Activated naive CD8-positive, alpha-beta T cell treated with anti-CD3 and anti-CD28 coated beads for 36 hours (primary cell): ENCODE measurements at regions not wholly inside any gene's neighbourhood (a gene's known extent, or its start where the extent isn't known, plus 50 kb on each side); places are given as distances from the start of the nearest gene placed in this dataset.
"Not testable (repeated sequence)": the region's sequence is repeated elsewhere in the genome, so short reads cannot be mapped to it uniquely, and the experiment has no call there.

Experiments
- DNase-seq: peaks from one replicate; pipeline ENCODE4 v3.0.0; 2021
- H3K27ac Mint-ChIP-seq: one replicate; pipeline ENCODE4 v1.8.0; 2022; ENCODE audit warnings: mild to moderate bottlenecking, moderate library complexity, mixed read lengths
- H3K27me3 Mint-ChIP-seq: one replicate; pipeline ENCODE4 v1.8.0; 2022; ENCODE audit warnings: mild to moderate bottlenecking, mixed read lengths
- H3K36me3 Mint-ChIP-seq: one replicate; pipeline ENCODE4 v1.8.0; 2021; ENCODE audit warnings: mild to moderate bottlenecking, mixed read lengths
- H3K4me1 Mint-ChIP-seq: one replicate; pipeline ENCODE4 v1.8.0; 2021; ENCODE audit warnings: mixed read lengths
- H3K4me3 Mint-ChIP-seq: one replicate; pipeline ENCODE4 v1.8.0; 2022; ENCODE audit warnings: mild to moderate bottlenecking, moderate library complexity, mixed read lengths
- H3K9me3 Mint-ChIP-seq: one replicate; pipeline ENCODE4 v1.8.0; 2022; ENCODE audit warnings: mixed read lengths

GRCh38 chr2:114018464-114018863, 128.6 kb downstream of the ACTR3 start:
- Mint-ChIP-seq H3K27me3 (peaks cover 11% of the 10 kb centered on the region), H3K9me3 (peaks cover 14% of the 10 kb centered on the region)
- not testable (repeated sequence) for H3K36me3 Mint-ChIP-seq, H3K4me3 Mint-ChIP-seq, H3K4me1 Mint-ChIP-seq, H3K27ac Mint-ChIP-seq, DNase-seq

- no peaks in the 10 kb centered on the region for H3K36me3 Mint-ChIP-seq
- no peak for DNase-seq
- no peak overlapping the region for H3K27ac Mint-ChIP-seq
- H3K4me1 Mint-ChIP-seq, result no peaks in the 10 kb centered on the region
- H3K9me3 Mint-ChIP-seq, result peaks cover 13% of the 10 kb centered on the region
- peaks cover 11% of the 10 kb centered on the region for H3K27me3 Mint-ChIP-seq
- no peak overlapping the region for H3K4me3 Mint-ChIP-seq
These were observed 130.8 kb downstream of the ACTR3 start for GRCh38 chr2:114020668-114021067.

GRCh38 chr2:114022360-114023085, 132.6 kb downstream of the ACTR3 start:
- no peak for DNase-seq
- H3K9me3 Mint-ChIP-seq, result peaks cover 7% of the 10 kb centered on the region
- no peak overlapping the region for H3K27ac Mint-ChIP-seq
- no peaks in the 10 kb centered on the region for H3K36me3 Mint-ChIP-seq
- H3K27me3 Mint-ChIP-seq, result peaks cover 5% of the 10 kb centered on the region
- H3K4me3 Mint-ChIP-seq, result no peak overlapping the region
- no peaks in the 10 kb centered on the region for H3K4me1 Mint-ChIP-seq

DNA sequence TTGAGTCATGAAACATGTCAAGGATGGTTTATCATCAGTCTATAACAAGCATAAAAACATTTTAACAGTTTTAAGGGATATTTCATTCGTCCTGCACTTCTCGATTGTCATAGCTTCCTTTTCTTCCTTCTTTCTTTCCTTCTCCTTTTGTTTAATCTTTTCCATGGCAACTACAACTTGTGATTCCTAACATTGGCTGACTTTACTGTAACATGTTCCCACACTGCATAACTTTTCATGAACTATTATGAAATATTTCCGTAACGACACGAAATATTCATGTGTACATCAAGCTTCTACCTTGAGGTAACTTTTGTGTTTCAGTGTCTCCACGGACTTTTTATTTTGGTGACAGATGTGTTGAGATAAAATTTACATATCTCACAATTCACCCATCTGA, 134.4 kb downstream of the ACTR3 start:
- H3K4me3 Mint-ChIP-seq, result no peak overlapping the region
- no peak for DNase-seq
- peaks cover 5% of the 10 kb centered on the region for H3K27me3 Mint-ChIP-seq
- H3K9me3 Mint-ChIP-seq, result peaks cover 7% of the 10 kb centered on the region
- H3K36me3 Mint-ChIP-seq, result no peaks in the 10 kb centered on the region
- H3K27ac Mint-ChIP-seq, result no peak overlapping the region
- H3K4me1 Mint-ChIP-seq, result no peaks in the 10 kb centered on the region

GRCh38 chr2:114025030-114025429, 135.1 kb downstream of the ACTR3 start:
- Mint-ChIP-seq H3K27ac (no peak overlapping the region), H3K9me3 (peaks cover 7% of the 10 kb centered on the region), H3K4me1 (no peaks in the 10 kb centered on the region), H3K27me3 (peaks cover 5% of the 10 kb centered on the region), H3K36me3 (no peaks in the 10 kb centered on the region), H3K4me3 (no peak overlapping the region)
- no peak for DNase-seq

DNA sequence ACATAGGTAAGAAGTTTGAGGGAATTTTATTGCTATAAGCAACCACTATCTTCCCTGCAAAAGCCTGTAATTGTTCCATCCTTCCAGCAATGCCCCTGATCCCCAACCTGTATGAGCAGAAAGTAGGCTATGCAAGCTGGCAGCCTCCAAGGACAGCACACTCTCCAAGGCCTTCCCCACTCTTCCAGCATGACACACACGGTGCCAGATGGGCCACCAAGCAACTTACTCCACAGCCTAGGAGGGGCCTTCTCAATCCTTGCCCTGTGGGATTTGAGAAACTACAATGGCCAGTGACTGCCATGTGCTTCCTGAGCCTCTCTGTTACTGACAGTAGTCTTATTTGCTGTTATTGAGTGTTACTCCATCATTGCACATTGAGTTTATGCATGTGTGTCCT, 137.5 kb downstream of the ACTR3 start:
- peaks cover 7% of the 10 kb centered on the region for H3K27me3 Mint-ChIP-seq
- H3K4me1 Mint-ChIP-seq, result no peaks in the 10 kb centered on the region
- no peak for DNase-seq
- H3K36me3 Mint-ChIP-seq, result no peaks in the 10 kb centered on the region
- no peak overlapping the region for H3K4me3 Mint-ChIP-seq
- H3K27ac Mint-ChIP-seq, result no peak overlapping the region
- no peaks in the 10 kb centered on the region for H3K9me3 Mint-ChIP-seq

- H3K4me1 Mint-ChIP-seq, result no peaks in the 10 kb centered on the region
- no peak overlapping the region for H3K4me3 Mint-ChIP-seq
- DNase-seq, result no peak
- no peaks in the 10 kb centered on the region for H3K9me3 Mint-ChIP-seq
- peaks cover 11% of the 10 kb centered on the region for H3K27me3 Mint-ChIP-seq
- no peak overlapping the region for H3K27ac Mint-ChIP-seq
- H3K36me3 Mint-ChIP-seq, result no peaks in the 10 kb centered on the region
These were observed 142.0 kb downstream of the ACTR3 start for GRCh38 chr2:114031605-114032505.

DNA sequence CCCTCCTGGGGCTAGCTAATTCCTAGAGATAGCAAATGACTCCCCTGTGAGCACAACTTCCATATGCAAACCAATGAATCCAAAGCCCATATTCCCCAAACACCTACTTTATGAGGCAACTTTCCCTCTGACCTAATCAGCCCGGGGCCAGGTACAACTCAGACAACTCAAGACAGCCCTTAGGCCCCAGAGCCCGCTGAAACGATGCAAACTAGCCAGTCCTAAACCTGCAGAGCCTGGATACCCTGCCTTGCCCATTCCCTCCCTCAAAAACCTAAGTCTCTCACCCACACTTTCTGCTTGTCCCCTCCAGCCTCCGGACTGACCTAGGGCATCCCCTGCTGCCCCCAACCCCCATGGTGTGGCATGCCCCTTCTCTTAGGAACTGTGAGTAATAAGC, 142.8 kb downstream of the ACTR3 start:
- no peak for DNase-seq
- Mint-ChIP-seq H3K9me3 (no peaks in the 10 kb centered on the region), H3K27me3 (peaks cover 15% of the 10 kb centered on the region), H3K4me1 (no peaks in the 10 kb centered on the region), H3K36me3 (no peaks in the 10 kb centered on the region), H3K4me3 (no peak overlapping the region), H3K27ac (no peak overlapping the region)

- H3K36me3 Mint-ChIP-seq, result no peaks in the 10 kb centered on the region
- H3K4me1 Mint-ChIP-seq, result no peaks in the 10 kb centered on the region
- H3K27ac Mint-ChIP-seq, result no peak overlapping the region
- DNase-seq, result no peak
- no peak overlapping the region for H3K4me3 Mint-ChIP-seq
- H3K27me3 Mint-ChIP-seq, result peaks cover 18% of the 10 kb centered on the region
- H3K9me3 Mint-ChIP-seq, result no peaks in the 10 kb centered on the region
These were observed 144.9 kb downstream of the ACTR3 start for GRCh38 chr2:114034742-114035141.

DNA sequence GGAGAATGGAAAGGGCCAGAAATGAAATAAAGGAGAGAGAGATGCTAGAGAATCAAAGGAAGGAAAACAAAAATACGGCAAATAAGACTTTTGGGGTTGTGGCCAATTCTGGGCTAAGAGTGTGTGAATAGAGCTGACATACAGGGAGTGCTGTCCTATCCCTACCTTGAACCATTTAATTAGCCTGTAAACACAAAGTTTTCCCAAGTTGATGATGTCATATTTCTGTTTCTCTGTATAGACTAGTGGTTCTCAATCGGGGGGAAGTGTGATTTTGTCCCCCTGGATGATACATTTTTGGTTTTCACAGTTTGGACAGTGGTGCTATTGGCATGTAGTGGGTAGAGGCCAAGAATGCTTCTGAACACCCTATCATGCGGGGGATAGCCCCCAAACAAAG, 148.8 kb downstream of the ACTR3 start:
- DNase-seq, result no peak
- H3K4me3 Mint-ChIP-seq, result no peak overlapping the region
- H3K27ac Mint-ChIP-seq, result no peak overlapping the region
- H3K9me3 Mint-ChIP-seq, result no peaks in the 10 kb centered on the region
- H3K27me3 Mint-ChIP-seq, result peaks cover 11% of the 10 kb centered on the region
- H3K4me1 Mint-ChIP-seq, result no peaks in the 10 kb centered on the region
- no peaks in the 10 kb centered on the region for H3K36me3 Mint-ChIP-seq

DNA sequence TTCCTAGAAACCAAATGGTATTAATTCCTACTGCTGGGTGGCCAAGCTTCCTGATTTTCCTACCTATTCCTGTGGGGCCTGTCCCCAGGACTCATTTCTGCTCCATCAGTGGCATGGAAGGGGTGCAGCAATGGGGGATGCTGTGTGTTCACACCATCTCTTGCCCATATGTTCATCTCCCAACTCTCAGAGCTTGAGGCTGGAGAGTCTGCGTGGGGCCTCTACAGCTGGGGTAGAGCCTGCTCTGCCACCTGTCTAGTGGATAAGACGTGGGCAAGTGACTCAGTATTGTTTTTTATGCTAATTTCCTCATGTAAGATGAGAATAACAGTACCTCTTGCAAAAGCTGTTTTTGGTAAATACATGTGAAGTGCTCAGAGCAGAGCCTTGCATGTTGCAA, 149.8 kb downstream of the ACTR3 start:
- no peak overlapping the region for H3K27ac Mint-ChIP-seq
- H3K36me3 Mint-ChIP-seq, result no peaks in the 10 kb centered on the region
- no peak for DNase-seq
- no peak overlapping the region for H3K4me3 Mint-ChIP-seq
- H3K4me1 Mint-ChIP-seq, result no peaks in the 10 kb centered on the region
- H3K9me3 Mint-ChIP-seq, result no peaks in the 10 kb centered on the region
- H3K27me3 Mint-ChIP-seq, result peaks cover 11% of the 10 kb centered on the region

DNA sequence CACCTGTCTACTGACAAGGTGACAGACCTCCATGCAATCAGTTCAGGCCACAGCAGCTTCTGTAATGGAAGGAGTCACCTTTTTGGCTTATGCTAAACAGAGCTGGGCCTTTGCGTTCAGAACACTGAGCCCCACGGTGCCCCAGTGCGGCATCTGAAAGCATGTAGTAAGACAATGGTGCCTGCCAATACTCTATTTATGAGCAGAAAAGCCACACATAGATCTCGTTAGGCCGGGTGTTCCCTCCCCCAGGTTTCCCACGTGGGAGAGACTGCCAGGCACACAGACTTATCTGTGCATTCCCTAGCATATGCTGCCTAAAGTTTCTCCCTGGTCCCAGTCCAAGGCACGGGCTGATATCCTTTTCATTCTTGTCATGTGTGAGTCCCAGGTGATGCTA, 150.9 kb downstream of the ACTR3 start:
- no peaks in the 10 kb centered on the region for H3K4me1 Mint-ChIP-seq
- H3K27me3 Mint-ChIP-seq, result peaks cover 11% of the 10 kb centered on the region
- no peaks in the 10 kb centered on the region for H3K36me3 Mint-ChIP-seq
- no peak for DNase-seq
- no peak overlapping the region for H3K27ac Mint-ChIP-seq
- H3K9me3 Mint-ChIP-seq, result no peaks in the 10 kb centered on the region
- H3K4me3 Mint-ChIP-seq, result no peak overlapping the region

DNA sequence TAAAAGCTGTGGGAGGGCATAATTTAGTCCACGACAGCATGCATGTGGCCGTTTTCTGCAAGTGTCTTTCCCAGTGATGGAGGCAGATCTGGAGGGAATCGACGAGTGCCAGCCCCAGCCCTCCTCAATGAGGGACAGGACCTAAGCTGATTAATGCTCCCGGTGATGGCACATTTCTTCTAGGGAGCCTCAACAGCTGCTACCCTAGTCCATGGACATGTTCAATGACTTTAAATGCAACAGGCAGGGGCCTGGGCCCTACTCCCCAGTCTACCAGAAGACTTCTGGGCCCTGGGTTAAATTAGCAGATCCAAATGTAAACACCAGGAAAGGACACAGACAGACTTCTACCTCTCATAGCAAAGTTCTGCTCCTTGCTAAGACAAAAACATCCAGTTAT, 155.1 kb downstream of the ACTR3 start:
- no peak for DNase-seq
- Mint-ChIP-seq H3K27ac (no peak overlapping the region), H3K27me3 (peaks cover 8% of the 10 kb centered on the region), H3K4me3 (no peak overlapping the region), H3K9me3 (no peaks in the 10 kb centered on the region), H3K36me3 (no peaks in the 10 kb centered on the region), H3K4me1 (no peaks in the 10 kb centered on the region)

GRCh38 chr2:114046373-114046772, 156.5 kb downstream of the ACTR3 start:
- H3K27ac Mint-ChIP-seq, result no peak overlapping the region
- H3K4me1 Mint-ChIP-seq, result no peaks in the 10 kb centered on the region
- no peak overlapping the region for H3K4me3 Mint-ChIP-seq
- H3K9me3 Mint-ChIP-seq, result no peaks in the 10 kb centered on the region
- H3K36me3 Mint-ChIP-seq, result no peaks in the 10 kb centered on the region
- DNase-seq, result no peak
- peaks cover 8% of the 10 kb centered on the region for H3K27me3 Mint-ChIP-seq

GRCh38 chr2:114046866-114047435, 157.1 kb downstream of the ACTR3 start:
- peaks cover 8% of the 10 kb centered on the region for H3K27me3 Mint-ChIP-seq

More at GRCh38 chr2:114046866-114047435, 157.1 kb downstream of the ACTR3 start:
- Mint-ChIP-seq H3K9me3 (no peaks in the 10 kb centered on the region), H3K4me3 (no peak overlapping the region), H3K4me1 (no peaks in the 10 kb centered on the region), H3K36me3 (no peaks in the 10 kb centered on the region), H3K27ac (no peak overlapping the region)
- no peak for DNase-seq
